ENCODE measurements at regions not wholly inside any gene's neighbourhood (a gene's known extent, or its start where the extent isn't known, plus 50 kb on each side); places are given as distances from the start of the nearest gene placed in this dataset.

GRCh38 chr7:46939558-46939957 is 642.4 kb downstream of the TNS3 start:
- Histone ChIP-seq H3K27ac (ENCODE audit: low read depth in 1 of 2, low read length in 2 of 2) (no peak overlapping the region), H3K4me3 (ENCODE audit: low read depth in 1 of 3, low read length in 3 of 3) (no peak overlapping the region)
- no peak for DNase-seq (ENCODE audit: low spot score)

More at GRCh38 chr7:46939558-46939957, 642.4 kb downstream of the TNS3 start:
- no peaks in the 10 kb centered on the region for H3K9me3 ChIP-seq (ENCODE audit: control insufficient read depth in 4 of 4, low read length in 3 of 4)
- H3K27me3 ChIP-seq (ENCODE audit: control insufficient read depth in 4 of 4, insufficient read depth in 4 of 4, low read length in 3 of 4): no peaks in the 10 kb centered on the region
- TF ChIP-seq REST (IDR thresholded peaks at IDR 0.05) (no peak), MAX (IDR thresholded peaks at IDR 0.05) (no peak), RXRA (IDR thresholded peaks at IDR 0.05) (no peak), JUND (IDR thresholded peaks at IDR 0.05) (no peak), TAF1 (conservative IDR thresholded peaks at IDR 0.05) (no peak), RAD21 (IDR thresholded peaks at IDR 0.05) (no peak), HNF4A (conservative IDR thresholded peaks at IDR 0.05) (no peak), EGR1 (IDR thresholded peaks at IDR 0.05; ENCODE audit: low read depth in 2 of 2) (no peak), CTCF (IDR thresholded peaks at IDR 0.05; ENCODE audit: low read depth, low read length, missing input control) (no peak), FOXA2 (IDR thresholded peaks at IDR 0.05) (no peak), SP1 (IDR thresholded peaks at IDR 0.05) (no peak), NR2F2 (IDR thresholded peaks at IDR 0.05) (no peak), HNF4G (IDR thresholded peaks at IDR 0.05) (no peak), ZBTB33 (IDR thresholded peaks at IDR 0.05) (no peak), GABPA (IDR thresholded peaks at IDR 0.05 in 1 of 2, conservative IDR thresholded peaks at IDR 0.05 in 1 of 2) (no peak), ATF3 (IDR thresholded peaks at IDR 0.05) (no peak)
- H3K36me3 ChIP-seq (ENCODE audit: control insufficient read depth in 4 of 4, insufficient read depth in 3 of 4, low read depth in 1 of 4, low read length in 3 of 4): no peaks in the 10 kb centered on the region
- WGBS: 80% methylated on average over 8 of the region's 8 CpGs
- no peaks in the 10 kb centered on the region for H3K4me1 ChIP-seq (ENCODE audit: control insufficient read depth in 4 of 4, insufficient read depth in 4 of 4, low read length in 3 of 4)
- H3K9ac ChIP-seq (ENCODE audit: low read depth in 1 of 2, low read length in 2 of 2): no peak overlapping the region

All from liver (tissue), 8 donors.